IMR-90 (cell line): ENCODE measurements at regions not wholly inside any gene's neighbourhood (a gene's known extent, or its start where the extent isn't known, plus 50 kb on each side); places are given as distances from the start of the nearest gene placed in this dataset.

Source experiments
- ATAC-seq: fragments of 200-7000 bp; cut with Tn5 transposase; 2 replicates; pipeline ENCODE4 v1.9.1; 2020; ENCODE audit warnings: low read depth, mild to moderate bottlenecking, moderate library complexity
- BruUV-seq: library from RNA; stranded (reverse); fragments of 400-500 nt; replicated peaks from 2 replicates; lab custom pipeline; 2021; lab: Mats Ljungman, UMichigan
- CTCF ChIA-PET: fragments of 300-600 bp; formaldehyde crosslinking; extraction: SDS; loops from one replicate; lab custom pipeline; 2021; ENCODE audit warnings: antibody characterized with exemption; lab: Yijun Ruan, JAX
- POLR2A ChIA-PET: fragments of 300-600 bp; sonication (Branson Sonifier 250); formaldehyde crosslinking; loops from one replicate; lab custom pipeline; 2022; ENCODE audit warnings: antibody characterized with exemption; ENCODE audit not compliant: unreplicated experiment; lab: Charles Lee
- DNase-seq: peaks from one replicate; pipeline ENCODE4 v3.0.0; 2013
- H2AFZ ChIP-seq: replicated peaks from 2 replicates; pipeline ENCODE3; 2013; ENCODE audit warnings: low read length, mild to moderate bottlenecking; ENCODE audit not compliant: poor library complexity
- H2AK5ac ChIP-seq: 2 replicates; pipeline ENCODE4 v1.6.1; 2013; ENCODE audit warnings: low read depth, low read length, inconsistent platforms
- H2AK9ac ChIP-seq: replicated peaks from 2 replicates; pipeline ENCODE3; 2013; ENCODE audit warnings: mild to moderate bottlenecking, low read depth, low read length, moderate library complexity; ENCODE audit not compliant: poor library complexity
- H2BK120ac ChIP-seq: 2 replicates; pipeline ENCODE4 v1.6.1; 2013; ENCODE audit warnings: low read depth, low read length, inconsistent platforms
- H2BK15ac ChIP-seq: 3 replicates; pipeline ENCODE4 v1.6.1; 2013; ENCODE audit warnings: low read depth, low read length, inconsistent platforms
- H2BK20ac ChIP-seq: 2 replicates; pipeline ENCODE4 v1.6.1; 2013; ENCODE audit warnings: low read depth, mild to moderate bottlenecking, inconsistent platforms, low read length, moderate library complexity
- H2BK5ac ChIP-seq: 2 replicates; pipeline ENCODE4 v1.6.1; 2013; ENCODE audit warnings: mild to moderate bottlenecking, low read depth, low read length, inconsistent platforms; ENCODE audit not compliant: poor library complexity, severe bottlenecking
- H3K14ac ChIP-seq: replicated peaks from 2 replicates; pipeline ENCODE4 v1.6.1; 2013; ENCODE audit warnings: low read depth, low read length, inconsistent platforms
- H3K18ac ChIP-seq: 2 replicates; pipeline ENCODE4 v1.6.1; 2013; ENCODE audit warnings: low read depth, low read length, control low read depth
- H3K23ac ChIP-seq: 2 replicates; pipeline ENCODE4 v1.6.1; 2013; ENCODE audit warnings: low read depth, low read length, inconsistent platforms
- H3K27ac ChIP-seq: 2 replicates; pipeline ENCODE4 v1.5.1; 2013; ENCODE audit warnings: mild to moderate bottlenecking, control low read depth, low read length; ENCODE audit not compliant: insufficient read depth
- H3K27me3 ChIP-seq: 2 replicates; pipeline ENCODE4 v1.6.1; 2013; ENCODE audit warnings: low read length; ENCODE audit not compliant: control insufficient read depth, insufficient read depth
- H3K36me3 ChIP-seq: 2 replicates; pipeline ENCODE4 v1.6.1; 2013; ENCODE audit warnings: low read length, mixed read lengths; ENCODE audit not compliant: control insufficient read depth, insufficient read depth
- H3K4ac ChIP-seq: 2 replicates; pipeline ENCODE4 v1.6.1; 2013; ENCODE audit warnings: low read depth, low read length, inconsistent platforms
- H3K4me1 ChIP-seq: 2 replicates; pipeline ENCODE4 v1.6.1; 2013; ENCODE audit warnings: low read length, mixed read lengths; ENCODE audit not compliant: control insufficient read depth, insufficient read depth
- H3K4me2 ChIP-seq: 2 replicates; pipeline ENCODE4 v1.6.1; 2013; ENCODE audit warnings: low read depth, mild to moderate bottlenecking, control low read depth, low read length, moderate library complexity
- H3K4me3 ChIP-seq: 2 replicates; pipeline ENCODE4 v1.5.1; 2013; ENCODE audit warnings: low read depth, mild to moderate bottlenecking, control low read depth, low read length, moderate library complexity; ENCODE audit not compliant: insufficient read depth
- H3K56ac ChIP-seq: 2 replicates; pipeline ENCODE4 v1.6.1; 2013; ENCODE audit warnings: low read length, inconsistent platforms; ENCODE audit not compliant: insufficient read depth; ENCODE audit errors: extremely low read depth
- H3K79me1 ChIP-seq, 2 experiments: 2 replicates each; pipeline ENCODE4 v1.6.1; 2013; ENCODE audit warnings: low read length in 2 of 2, inconsistent platforms in 1 of 2, low read depth in 1 of 2
- H3K9ac ChIP-seq: 2 replicates; pipeline ENCODE4 v1.6.1; 2013; ENCODE audit warnings: low read depth, low read length, control low read depth
- H3K9me1 ChIP-seq: 2 replicates; pipeline ENCODE4 v1.6.1; 2013; ENCODE audit warnings: low read length, inconsistent platforms; ENCODE audit not compliant: insufficient read depth
- H3K9me3 ChIP-seq: 2 replicates; pipeline ENCODE4 v1.6.1; 2013; ENCODE audit warnings: low read length; ENCODE audit not compliant: control insufficient read depth, insufficient read depth
- H4K20me1 ChIP-seq: 2 replicates; pipeline ENCODE4 v1.6.1; 2013; ENCODE audit warnings: low read length, inconsistent platforms; ENCODE audit not compliant: insufficient read depth
- H4K5ac ChIP-seq: 2 replicates; pipeline ENCODE4 v1.6.1; 2013; ENCODE audit warnings: mild to moderate bottlenecking, low read depth, low read length, control low read depth
- H4K8ac ChIP-seq, 2 experiments: 2 replicates each; pipeline ENCODE4 v1.6.1; 2013; ENCODE audit warnings: low read depth in 2 of 2, low read length in 2 of 2, control low read depth in 1 of 2, inconsistent platforms in 1 of 2
- H4K91ac ChIP-seq: 2 replicates; pipeline ENCODE4 v1.6.1; 2013; ENCODE audit warnings: low read depth, low read length, inconsistent platforms; ENCODE audit not compliant: insufficient read depth
- MAFK ChIP-seq: IDR thresholded peaks from 2 replicates; pipeline ENCODE4 v1.6.1; 2012; ENCODE audit warnings: low read depth, low read length, improper control_type of control experiment
- RFX5 ChIP-seq: IDR thresholded peaks from 2 replicates; pipeline ENCODE4 v1.8.0; 2012; ENCODE audit warnings: low read depth, mild to moderate bottlenecking, low read length, moderate library complexity
- WGBS, 2 experiments: methylation state at CpG; one replicate each; pipeline versions ENCODE4 v1.1.5 to v1.1.7; 2013; ENCODE audit warnings: missing lambda C conversion rate in 2 of 2; ENCODE audit not compliant: insufficient read length in 1 of 2; ENCODE audit errors: extremely low coverage in 2 of 2; 5-methylcytosine and 5-hydroxymethylcytosine counted together
- dilution Hi-C: fragments of 300-500 bp; cut with HindIII; formaldehyde crosslinking; loops from one replicate; pipeline ENCODE4 v1.14.3; 2018; ENCODE audit warnings: low sequenced_read_pairs; ENCODE audit not compliant: unreplicated experiment
- in situ Hi-C: fragments of 300-500 bp; cut with MboI; formaldehyde crosslinking; loops from 3 replicates; pipeline ENCODE4 v1.14.3; 2019; ENCODE audit warnings: low sequenced_read_pairs, inconsistent platforms, mixed read lengths
- intact Hi-C: fragments of 100-400 bp; cut with micrococcal nuclease; formaldehyde crosslinking; loops from 2 replicates; pipeline ENCODE4 v1.10.0; 2022

- Histone ChIP-seq H2BK15ac (no peak overlapping the region), H3K36me3 (no peaks in the 10 kb centered on the region), H3K4me2 (no peak overlapping the region), H2BK20ac (no peak overlapping the region), H3K4ac (no peak overlapping the region), H3K4me3 (no peak overlapping the region), H3K9me3 (no peaks in the 10 kb centered on the region), H3K27me3 (no peaks in the 10 kb centered on the region), H3K4me1 (no peaks in the 10 kb centered on the region), H3K9me1 (no peaks in the 10 kb centered on the region), H3K23ac (no peak overlapping the region), H4K5ac (no peak overlapping the region), H2AK5ac (no peak overlapping the region), H2AK9ac (no peak overlapping the region), H3K14ac (no peak overlapping the region), H4K91ac (no peak overlapping the region), H4K20me1 (no peaks in the 10 kb centered on the region), H3K18ac (no peak overlapping the region), H3K56ac (no peak overlapping the region), H2BK5ac (no peak overlapping the region), H4K8ac (no peak overlapping the region), H3K9ac (no peak overlapping the region), H2AFZ (no peak overlapping the region), H3K79me1 (no peaks in the 10 kb centered on the region), H2BK120ac (no peak overlapping the region), H3K27ac (no peak overlapping the region)
- no peak for TF ChIP-seq RFX5
- peak; percentile 82 for TF ChIP-seq MAFK
- ChIA-PET POLR2A (no interaction called here), CTCF (no interaction called here)
- dilution Hi-C loops (no loop called here), intact Hi-C loops (no loop called here), in situ Hi-C loops (no loop called here)
- no peak for ATAC-seq
- DNase-seq, result no peak
- no CpG with 5 or more reads among the region's 1 CpG for WGBS, 2 experiments
- no TSS peak for BruUV-seq
Observed at GRCh38 chr3:117349566-117349965, 640.0 kb downstream of the TUSC7 start.
